ENCODE measurements at regions not wholly inside any gene's neighbourhood (a gene's known extent, or its start where the extent isn't known, plus 50 kb on each side); places are given as distances from the start of the nearest gene placed in this dataset.

- no peak for TF ChIP-seq CC2D1A (CRISPR knock-in tag; IDR thresholded peaks at IDR 0.05)
- TF ChIP-seq ZNF703 (CRISPR knock-in tag; IDR thresholded peaks at IDR 0.05; ENCODE audit: borderline replicate concordance) = no peak
- no peak for TF ChIP-seq RFXAP (CRISPR knock-in tag; IDR thresholded peaks at IDR 0.05; ENCODE audit: borderline replicate concordance)
- no peak for TF ChIP-seq ZNF318 (CRISPR knock-in tag; IDR thresholded peaks at IDR 0.05)
- TF ChIP-seq EP300 (IDR thresholded peaks at IDR 0.05; ENCODE audit: low read depth in 2 of 2, low read length in 2 of 2) = no peak
- no peak for TF ChIP-seq EP300 (CRISPR knock-in tag; IDR thresholded peaks at IDR 0.05; ENCODE audit: borderline replicate concordance)
- no peak for TF ChIP-seq NBN (conservative IDR thresholded peaks at IDR 0.05)
- no peak for TF ChIP-seq HMGXB3 (CRISPR knock-in tag; IDR thresholded peaks at IDR 0.05; ENCODE audit: borderline replicate concordance)
- TF ChIP-seq FOXC1 (CRISPR knock-in tag; IDR thresholded peaks at IDR 0.05; ENCODE audit: borderline replicate concordance) = no peak
- no peak for TF ChIP-seq CEBPB (IDR thresholded peaks at IDR 0.05; ENCODE audit: borderline replicate concordance, low read depth, low read length)
- no peak for TF ChIP-seq MAFG (CRISPR knock-in tag; IDR thresholded peaks at IDR 0.05)
- TF ChIP-seq ZNF776 (CRISPR knock-in tag; IDR thresholded peaks at IDR 0.05) = no peak
- no peak for TF ChIP-seq RFX1 (IDR thresholded peaks at IDR 0.05)
Observed at GRCh38 chr13:65504213-65504612, 1725.9 kb downstream of the PCDH9 start.
